ENCODE measurements at regions not wholly inside any gene's neighbourhood (a gene's known extent, or its start where the extent isn't known, plus 50 kb on each side); places are given as distances from the start of the nearest gene placed in this dataset.

DNA sequence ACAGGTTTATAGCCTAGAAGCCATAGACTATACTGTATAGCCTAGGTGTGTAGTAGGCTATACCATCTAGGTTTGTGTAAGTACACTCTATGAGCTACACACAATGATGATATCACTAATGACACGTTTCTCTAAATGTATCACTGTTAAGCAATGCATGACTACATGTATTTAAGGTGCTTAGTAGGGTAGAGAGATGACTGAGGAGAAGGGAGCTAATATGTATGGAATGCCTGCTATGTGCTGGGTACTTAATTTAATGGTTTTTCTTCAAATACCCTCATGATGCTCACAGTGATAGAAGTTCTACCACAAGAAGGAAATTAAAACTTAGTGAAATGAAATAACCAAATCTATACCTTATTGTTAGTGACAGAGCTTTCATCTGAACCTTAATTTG is 1785.5 kb downstream of the EFNA5 start:
- ChIA-PET CTCF (no interaction called here), POLR2A (ENCODE audit: low non-redundant PET) (no interaction called here)
- H3K4me1 ChIP-seq (ENCODE audit: insufficient read depth, low read length, poor library complexity, severe bottlenecking) = no peaks in the 10 kb centered on the region
- BruUV-seq (replicated peaks) = no TSS peak
- intact Hi-C loops (cut with micrococcal nuclease; ENCODE audit: unreplicated experiment) = no loop called here
- H3K4me3 ChIP-seq (ENCODE audit: low read depth, low read length, poor library complexity, severe bottlenecking) = no peak overlapping the region
- no peaks in the 10 kb centered on the region for H3K36me3 ChIP-seq (ENCODE audit: insufficient read depth, low read length, poor library complexity, severe bottlenecking)
- DNase-seq (ENCODE audit: low spot score) = no peak
- TF ChIP-seq, protein P1, sequence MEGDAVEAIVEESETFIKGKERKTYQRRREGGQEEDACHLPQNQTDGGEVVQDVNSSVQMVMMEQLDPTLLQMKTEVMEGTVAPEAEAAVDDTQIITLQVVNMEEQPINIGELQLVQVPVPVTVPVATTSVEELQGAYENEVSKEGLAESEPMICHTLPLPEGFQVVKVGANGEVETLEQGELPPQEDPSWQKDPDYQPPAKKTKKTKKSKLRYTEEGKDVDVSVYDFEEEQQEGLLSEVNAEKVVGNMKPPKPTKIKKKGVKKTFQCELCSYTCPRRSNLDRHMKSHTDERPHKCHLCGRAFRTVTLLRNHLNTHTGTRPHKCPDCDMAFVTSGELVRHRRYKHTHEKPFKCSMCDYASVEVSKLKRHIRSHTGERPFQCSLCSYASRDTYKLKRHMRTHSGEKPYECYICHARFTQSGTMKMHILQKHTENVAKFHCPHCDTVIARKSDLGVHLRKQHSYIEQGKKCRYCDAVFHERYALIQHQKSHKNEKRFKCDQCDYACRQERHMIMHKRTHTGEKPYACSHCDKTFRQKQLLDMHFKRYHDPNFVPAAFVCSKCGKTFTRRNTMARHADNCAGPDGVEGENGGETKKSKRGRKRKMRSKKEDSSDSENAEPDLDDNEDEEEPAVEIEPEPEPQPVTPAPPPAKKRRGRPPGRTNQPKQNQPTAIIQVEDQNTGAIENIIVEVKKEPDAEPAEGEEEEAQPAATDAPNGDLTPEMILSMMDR (conservative IDR thresholded peaks at IDR 0.05; ENCODE audit: low read depth, low read length) = no peak
- TF ChIP-seq EZH2 (IDR thresholded peaks at IDR 0.05; ENCODE audit: borderline replicate concordance, low read depth, low read length, poor library complexity, severe bottlenecking) = no peak
- H3K9me3 ChIP-seq (ENCODE audit: low read depth, low read length, poor library complexity, severe bottlenecking) = no peaks in the 10 kb centered on the region
- H3K27me3 ChIP-seq (replicated peaks; ENCODE audit: insufficient read depth, low read depth, low read length, poor library complexity) = no peaks in the 10 kb centered on the region
- H3K27ac ChIP-seq (ENCODE audit: low read depth, low read length, poor library complexity, severe bottlenecking) = no peak overlapping the region

DNA sequence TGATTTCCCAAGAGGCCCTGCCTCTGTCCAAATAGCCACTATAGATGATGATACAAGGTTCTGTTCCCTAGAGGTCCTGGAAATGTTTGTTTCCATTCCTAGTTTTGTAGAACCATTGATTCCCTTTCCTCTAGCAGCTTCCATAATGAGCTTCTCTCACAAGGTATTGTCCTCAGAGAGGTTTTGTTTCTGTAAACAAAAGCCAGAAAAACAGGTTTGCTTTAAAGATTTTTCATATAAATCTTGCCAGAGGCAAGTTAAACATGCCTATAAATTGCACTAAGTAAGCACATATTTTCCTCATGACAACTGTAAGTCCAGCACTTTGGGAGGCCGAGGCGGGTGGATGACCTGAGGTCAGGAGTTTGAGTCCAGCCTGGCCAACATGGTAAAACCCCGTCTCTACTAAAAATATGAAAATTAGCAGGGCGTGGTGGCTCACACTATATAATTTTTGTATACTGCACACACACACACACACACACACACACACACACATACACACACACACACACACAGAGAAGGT is 1787.7 kb downstream of the EFNA5 start:
- Histone ChIP-seq H3K27me3 (replicated peaks; ENCODE audit: insufficient read depth, low read depth, low read length, poor library complexity) (no peaks in the 10 kb centered on the region), H3K4me1 (ENCODE audit: insufficient read depth, low read length, poor library complexity, severe bottlenecking) (no peaks in the 10 kb centered on the region), H3K9me3 (ENCODE audit: low read depth, low read length, poor library complexity, severe bottlenecking) (no peaks in the 10 kb centered on the region), H3K27ac (ENCODE audit: low read depth, low read length, poor library complexity, severe bottlenecking) (no peak overlapping the region), H3K4me3 (ENCODE audit: low read depth, low read length, poor library complexity, severe bottlenecking) (no peak overlapping the region), H3K36me3 (ENCODE audit: insufficient read depth, low read length, poor library complexity, severe bottlenecking) (no peaks in the 10 kb centered on the region)
- no peak for DNase-seq (ENCODE audit: low spot score)
- intact Hi-C loops (cut with micrococcal nuclease; ENCODE audit: unreplicated experiment) = no loop called here
- POLR2A ChIA-PET (ENCODE audit: low non-redundant PET) = no interaction called here
- TF ChIP-seq, protein P1 (conservative IDR thresholded peaks at IDR 0.05; ENCODE audit: low read depth, low read length) = no peak
- TF ChIP-seq EZH2 (IDR thresholded peaks at IDR 0.05; ENCODE audit: borderline replicate concordance, low read depth, low read length, poor library complexity, severe bottlenecking) = no peak
- no TSS peak for BruUV-seq (replicated peaks)
- CTCF ChIA-PET = no interaction called here

DNA sequence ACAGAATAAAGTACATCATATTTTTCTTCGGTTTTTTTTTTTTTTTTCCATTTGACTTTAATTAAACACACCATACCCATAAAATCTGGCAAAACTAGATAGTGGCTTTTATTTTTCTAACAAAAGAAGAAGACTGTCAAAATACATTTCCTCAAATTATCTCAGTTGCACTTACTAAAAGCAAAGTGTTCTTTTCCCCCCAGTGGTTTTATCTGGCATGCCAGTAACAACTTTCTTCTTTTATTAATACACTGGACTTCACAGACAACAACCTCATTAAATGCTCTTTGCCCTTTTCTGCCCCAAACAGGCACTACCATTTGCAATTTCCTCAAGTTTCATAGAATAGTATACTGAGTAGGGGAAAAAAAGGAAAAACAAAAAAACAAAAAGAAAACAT is 1792.3 kb downstream of the EFNA5 start:
- ChIA-PET POLR2A (ENCODE audit: low non-redundant PET) (no interaction called here), CTCF (no interaction called here)
- Histone ChIP-seq H3K4me3 (ENCODE audit: low read depth, low read length, poor library complexity, severe bottlenecking) (no peak overlapping the region), H3K36me3 (ENCODE audit: insufficient read depth, low read length, poor library complexity, severe bottlenecking) (no peaks in the 10 kb centered on the region), H3K27ac (ENCODE audit: low read depth, low read length, poor library complexity, severe bottlenecking) (no peak overlapping the region), H3K9me3 (ENCODE audit: low read depth, low read length, poor library complexity, severe bottlenecking) (no peaks in the 10 kb centered on the region), H3K27me3 (replicated peaks; ENCODE audit: insufficient read depth, low read depth, low read length, poor library complexity) (no peaks in the 10 kb centered on the region), H3K4me1 (ENCODE audit: insufficient read depth, low read length, poor library complexity, severe bottlenecking) (no peaks in the 10 kb centered on the region)
- no TSS peak for BruUV-seq (replicated peaks)
- TF ChIP-seq EZH2 (IDR thresholded peaks at IDR 0.05; ENCODE audit: borderline replicate concordance, low read depth, low read length, poor library complexity, severe bottlenecking) = no peak
- TF ChIP-seq, protein P1 (conservative IDR thresholded peaks at IDR 0.05; ENCODE audit: low read depth, low read length) = no peak; the same call in 1 of the 2 replicates
- intact Hi-C loops (cut with micrococcal nuclease; ENCODE audit: unreplicated experiment) = no loop called here
- DNase-seq (ENCODE audit: low spot score) = no peak

Data from A673 (cell line).